ENCODE measurements at regions not wholly inside any gene's neighbourhood (a gene's known extent, or its start where the extent isn't known, plus 50 kb on each side); places are given as distances from the start of the nearest gene placed in this dataset.
"Not testable (repeated sequence)": the region's sequence is repeated elsewhere in the genome, so short reads cannot be mapped to it uniquely, and the experiment has no call there.

DNA sequence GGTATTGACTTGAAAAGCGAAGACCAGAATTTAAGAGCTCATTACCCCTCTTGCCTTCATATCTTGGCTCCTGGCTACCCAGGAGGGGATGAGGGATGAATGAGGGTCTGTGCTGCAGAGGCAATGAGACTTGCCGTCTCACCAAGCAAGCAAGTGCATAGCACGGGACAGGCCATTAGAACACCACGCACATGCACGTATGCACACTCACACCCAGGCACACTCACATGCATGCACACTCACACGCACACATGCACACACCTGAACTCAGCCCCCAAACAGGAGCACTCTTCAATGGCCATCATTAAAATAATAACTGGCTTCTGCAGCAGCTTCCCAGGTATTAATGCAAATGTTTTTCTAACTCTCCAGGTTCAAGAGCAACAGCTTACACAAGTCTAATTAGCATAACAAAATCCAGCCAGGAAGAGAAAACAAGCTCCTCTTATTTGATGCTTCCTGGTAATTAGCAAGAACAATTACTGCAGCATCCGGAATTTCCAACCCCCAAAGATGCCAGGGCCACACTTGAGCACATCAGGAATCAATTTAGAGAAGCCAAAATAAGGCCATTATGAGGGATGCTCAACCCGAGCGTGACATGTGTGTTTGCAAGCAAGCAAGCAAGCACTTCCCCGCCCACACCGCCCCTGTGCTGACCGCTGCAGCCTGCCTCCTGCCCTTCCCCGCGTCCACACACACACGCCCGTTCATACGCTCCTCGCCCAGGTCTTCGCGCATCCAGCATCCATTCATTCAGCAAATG lies 171.6 kb upstream of the TNRC6C start:
- DNase-seq, result peak; percentile 87

DNA sequence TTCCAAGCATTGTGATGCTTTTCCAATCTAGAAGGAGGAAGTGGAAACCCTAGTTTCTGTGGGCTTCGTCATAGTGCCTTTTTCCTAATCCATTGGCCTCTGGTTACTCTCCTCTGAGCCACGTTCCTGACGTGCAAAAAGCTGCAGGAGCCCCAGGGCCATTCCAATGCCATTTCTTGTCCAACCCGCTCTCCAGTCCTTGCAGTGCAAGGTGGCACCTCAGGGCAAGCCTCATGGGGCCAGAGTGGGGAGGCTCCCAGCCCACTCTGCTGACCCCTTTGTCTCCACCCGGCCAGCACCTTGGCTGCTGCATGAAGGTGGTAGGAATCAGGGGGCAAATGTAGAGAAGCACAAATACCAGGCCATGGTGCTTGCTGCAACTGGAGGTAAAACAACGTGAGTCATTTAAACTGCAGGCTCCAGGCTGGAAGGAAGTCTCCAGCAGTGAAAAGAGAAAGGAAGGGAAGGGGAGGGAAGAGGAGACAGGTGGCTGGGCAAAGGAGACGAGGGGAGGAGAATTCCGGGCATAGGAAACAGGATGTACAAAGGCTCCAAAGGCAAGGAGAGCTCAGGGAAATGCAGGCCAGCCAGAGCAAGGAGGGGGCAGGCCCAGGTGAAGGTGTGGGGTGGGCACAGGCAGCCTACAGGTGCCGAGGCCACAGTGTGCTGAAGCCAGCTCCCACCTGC lies 168.2 kb upstream of the TNRC6C start:
- DNase-seq, result peak; percentile 79

DNA sequence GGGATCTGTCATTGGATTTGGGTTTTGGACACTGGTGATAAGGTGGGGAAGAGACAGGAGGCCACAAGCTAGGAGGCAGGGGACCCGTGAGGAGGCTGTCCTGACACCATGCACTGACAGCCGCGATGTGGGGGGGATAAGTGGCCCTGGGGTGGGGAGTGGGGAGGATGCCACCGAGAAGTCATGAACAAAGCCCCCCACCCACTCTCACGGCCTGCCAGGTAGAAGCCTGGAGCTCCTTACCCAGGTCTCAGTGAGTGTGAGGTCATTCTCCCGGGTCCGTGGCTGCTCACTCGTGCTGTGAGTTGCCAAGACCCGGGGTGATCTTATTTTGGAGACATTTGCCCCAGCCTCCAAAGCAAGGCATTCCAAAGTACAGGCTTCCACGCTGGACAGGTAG lies 165.9 kb upstream of the TNRC6C start:
- DNase-seq, result no peak

GRCh38 chr17:77793146-77793970 lies 165.1 kb upstream of the TNRC6C start:
- no peak for DNase-seq

GRCh38 chr17:77793971-77794235 lies 164.6 kb upstream of the TNRC6C start:
- DNase-seq, result no peak

- no peak for DNase-seq
Observed at GRCh38 chr17:77794846-77795245, 163.7 kb upstream of the TNRC6C start.

GRCh38 chr17:77795685-77796084 lies 162.8 kb upstream of the TNRC6C start:
- DNase-seq, result no peak

- DNase-seq, result peak; percentile 46
Observed at GRCh38 chr17:77796176-77796860, 162.2 kb upstream of the TNRC6C start.

- no peak for DNase-seq
Observed at GRCh38 chr17:77798031-77798430, 160.5 kb upstream of the TNRC6C start.

DNA sequence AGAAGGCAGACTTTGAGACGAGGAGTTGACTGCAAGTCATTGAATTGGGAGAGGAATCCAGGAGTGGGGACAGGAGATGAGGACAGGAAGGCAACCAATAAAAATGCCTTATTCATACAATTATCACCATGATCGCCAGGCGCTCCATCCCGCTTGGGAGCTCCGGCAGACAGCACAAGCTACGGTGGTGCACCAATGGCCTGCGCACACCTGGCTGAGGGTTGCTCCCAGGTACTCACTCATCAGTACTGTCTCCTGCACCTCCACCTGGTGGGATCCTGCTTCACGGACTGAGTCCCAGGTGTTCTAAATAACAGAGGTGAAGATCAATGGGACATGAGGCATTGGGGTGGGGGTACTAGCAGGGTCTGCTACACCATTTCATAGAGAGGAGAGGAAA lies 160.0 kb upstream of the TNRC6C start:
- DNase-seq, result no peak

- peak; percentile 22 for DNase-seq
Observed at GRCh38 chr17:77800816-77801215, 157.7 kb upstream of the TNRC6C start.

DNA sequence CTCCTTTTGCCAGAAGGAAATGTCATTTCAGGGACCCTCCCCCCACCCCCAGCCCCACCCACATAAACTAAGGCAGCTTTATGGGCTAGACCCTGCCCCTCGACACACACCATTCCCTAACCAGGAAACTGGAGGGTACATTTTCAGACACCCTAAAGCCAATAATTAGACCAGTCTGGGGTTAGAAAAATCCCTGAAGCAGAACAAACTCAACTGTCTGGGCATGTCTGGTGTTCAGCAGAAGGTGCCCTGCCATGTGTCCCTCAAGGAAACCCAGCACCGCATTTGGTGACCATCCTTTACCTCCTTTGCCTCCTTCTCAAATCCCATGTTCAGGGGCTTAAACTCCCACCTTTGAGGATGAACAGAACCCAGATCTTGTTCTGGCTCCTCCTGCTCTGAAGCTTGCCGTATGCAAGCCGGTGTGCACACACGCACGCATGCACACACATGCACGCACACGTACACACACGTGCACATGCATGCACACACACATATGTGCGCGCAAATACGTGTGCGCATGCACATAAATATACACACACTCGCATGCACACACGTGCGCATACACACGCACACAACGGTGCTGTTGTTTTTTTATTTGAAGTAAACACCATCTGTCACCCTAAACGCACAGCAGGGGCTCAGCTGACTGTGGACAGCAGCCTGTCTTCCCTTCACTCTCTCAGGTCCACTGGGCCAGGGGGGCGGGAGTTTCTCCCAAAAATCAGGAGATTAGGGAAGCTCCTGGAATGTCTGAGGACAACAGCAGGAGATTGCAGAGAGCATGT lies 156.8 kb upstream of the TNRC6C start:
- DNase-seq, result peak; percentile 54

DNA sequence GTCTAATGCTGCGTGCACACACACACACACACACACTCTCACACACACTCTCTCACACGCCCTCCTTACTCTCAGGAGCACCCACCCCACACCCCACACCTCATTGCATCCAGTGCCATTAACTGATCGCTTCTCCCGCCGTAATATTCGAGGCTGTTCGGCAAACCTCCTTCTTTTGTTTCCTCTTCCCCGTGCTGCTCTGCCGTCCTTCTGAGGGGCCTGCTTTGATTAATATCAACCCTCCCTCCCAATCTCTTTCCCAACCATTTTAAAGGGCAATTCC lies 156.2 kb upstream of the TNRC6C start:
- DNase-seq, result peak; percentile 54

DNA sequence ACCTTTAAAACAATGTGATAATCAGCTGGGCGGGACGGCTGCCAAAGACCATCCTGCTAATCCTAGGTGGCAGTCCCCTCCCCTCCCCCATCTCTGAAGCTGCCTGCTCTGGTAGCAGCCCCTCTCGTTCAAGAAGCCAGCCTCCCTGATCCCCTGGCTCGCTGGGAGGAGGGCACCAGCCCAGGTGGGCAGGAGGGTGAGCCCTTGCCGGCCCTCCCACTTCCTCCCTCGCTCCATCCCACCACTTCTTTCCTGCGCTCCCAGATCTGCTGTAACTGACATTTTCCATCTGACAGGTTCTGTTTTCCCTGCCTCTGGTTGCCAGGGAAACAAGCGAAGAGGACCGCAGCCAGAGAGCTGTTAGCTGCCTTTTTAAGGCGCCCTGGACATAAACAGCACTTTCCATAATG lies 155.7 kb upstream of the TNRC6C start:
- DNase-seq, result peak; percentile 70

- DNase-seq, result no peak
Observed at GRCh38 chr17:77803726-77804125, 154.8 kb upstream of the TNRC6C start.

DNA sequence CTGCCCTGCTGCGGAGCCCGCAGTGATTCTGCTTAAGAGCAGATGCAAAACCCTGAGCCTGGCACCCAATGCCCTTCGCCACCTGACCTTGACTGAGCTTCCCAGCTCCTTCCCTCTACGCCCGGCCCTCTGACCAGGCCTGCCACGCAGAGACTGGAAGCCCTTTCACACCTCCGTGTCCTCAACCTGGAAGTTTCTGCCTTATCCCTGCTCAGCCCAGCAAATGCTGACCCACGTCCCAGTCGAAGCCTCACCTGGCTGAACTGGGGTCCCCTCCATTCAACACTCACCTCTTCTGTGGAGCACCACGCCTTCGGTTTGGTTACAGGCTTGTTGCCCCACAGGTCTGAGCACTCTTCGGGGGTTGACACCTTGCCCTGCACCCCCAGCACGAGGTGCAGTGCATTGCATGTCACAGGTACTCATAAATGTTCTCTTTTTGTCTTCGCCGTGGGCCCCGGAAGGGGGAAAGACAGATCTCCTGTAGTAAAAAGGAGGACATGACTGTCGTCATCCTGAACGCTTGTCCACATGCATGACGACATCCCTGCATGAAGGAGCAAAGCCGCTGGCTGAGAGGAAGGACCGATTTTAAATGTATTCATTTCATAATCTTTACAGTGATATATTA lies 153.6 kb upstream of the TNRC6C start:
- no peak for DNase-seq

DNA sequence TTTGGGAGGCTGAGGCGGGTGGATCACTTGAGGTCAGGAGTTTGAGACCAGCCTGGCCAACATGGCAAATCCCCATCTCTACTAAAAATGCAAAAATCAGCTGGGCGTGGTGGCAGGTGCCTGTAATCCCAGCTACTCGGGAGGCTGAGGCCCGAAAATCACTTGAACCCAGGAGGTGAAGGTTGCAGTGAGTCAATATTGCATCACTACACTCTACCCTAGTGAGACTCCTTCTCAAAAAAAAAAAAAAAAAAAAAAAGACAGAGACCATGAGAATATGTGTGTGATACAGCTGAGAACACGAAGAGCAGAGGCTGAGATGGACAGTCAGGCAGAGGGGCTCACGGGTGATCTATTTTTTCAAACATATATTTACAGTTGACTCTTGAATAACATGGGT lies 152.5 kb upstream of the TNRC6C start:
- not testable (repeated sequence) for DNase-seq

DNA sequence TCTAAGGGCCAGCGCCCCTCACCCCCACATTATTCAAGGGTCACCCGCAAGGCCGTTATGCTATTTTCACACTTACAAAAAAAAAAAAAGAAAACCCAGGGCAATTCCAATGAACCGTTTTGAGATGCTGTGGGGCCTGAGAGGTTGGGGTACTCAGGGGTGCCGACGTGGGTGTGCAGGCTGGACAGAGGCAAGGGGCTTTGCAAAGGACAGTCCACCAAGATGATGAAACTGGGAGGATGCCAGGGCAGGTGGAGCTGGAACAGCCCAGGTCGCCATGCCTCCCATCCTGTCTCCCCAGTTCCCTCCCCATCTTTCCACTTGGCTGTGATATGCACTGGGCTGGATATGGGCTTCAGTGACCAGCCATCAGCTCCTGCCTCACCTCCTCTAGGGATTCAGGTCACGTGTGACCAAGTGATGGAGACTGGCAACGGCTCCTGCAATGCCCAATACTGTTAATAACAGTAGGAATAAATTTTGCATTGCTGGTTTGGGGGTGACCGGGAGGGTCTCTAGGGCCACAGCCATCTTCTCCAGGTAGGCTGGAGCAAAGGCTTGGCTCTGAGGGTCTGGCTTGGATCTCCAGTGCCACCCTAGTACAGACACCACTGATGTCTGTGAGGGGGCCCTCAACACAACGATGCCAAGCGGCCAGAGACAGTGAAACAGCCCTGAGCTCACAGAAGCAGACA lies 151.3 kb upstream of the TNRC6C start:
- DNase-seq, result no peak

- no peak for DNase-seq
Observed at GRCh38 chr17:77807746-77808441, 150.6 kb upstream of the TNRC6C start.

DNA sequence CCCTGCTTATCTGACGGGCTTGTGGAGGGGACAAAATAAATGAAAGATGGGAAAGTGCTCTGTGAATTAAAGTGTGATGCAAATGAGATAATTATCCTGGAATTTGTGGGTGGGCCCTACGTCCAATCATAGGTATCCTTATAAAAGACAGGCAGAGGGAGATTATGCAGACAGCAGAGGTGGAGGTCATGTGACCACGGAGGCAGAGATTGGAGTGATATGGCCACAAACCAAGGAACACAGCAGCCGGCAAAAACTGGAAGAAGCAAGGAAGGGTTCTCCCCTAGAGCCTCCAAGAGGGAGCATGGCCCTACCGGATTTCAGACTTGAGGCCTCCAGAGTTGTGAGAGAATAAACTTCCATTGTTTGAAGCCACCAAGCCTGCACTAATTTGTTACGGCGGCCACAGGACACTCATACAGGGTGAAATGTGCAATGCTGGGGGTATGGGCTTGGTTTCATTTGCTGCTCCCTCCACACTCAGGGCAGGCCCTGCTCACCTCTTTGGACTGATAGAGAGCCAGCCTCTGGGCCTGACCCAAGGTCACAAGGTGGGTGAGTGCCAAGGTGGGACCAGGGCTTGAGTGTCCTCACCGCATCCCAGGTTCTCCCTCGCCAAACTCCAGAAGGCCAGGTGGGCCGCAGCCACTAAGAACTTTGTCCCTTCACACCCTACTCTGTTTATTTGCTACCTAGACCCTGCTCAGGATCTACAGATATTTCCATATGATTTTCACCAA lies 149.6 kb upstream of the TNRC6C start:
- no peak for DNase-seq
